K562 (cell line): ENCODE measurements at regions not wholly inside any gene's neighbourhood (a gene's known extent, or its start where the extent isn't known, plus 50 kb on each side); places are given as distances from the start of the nearest gene placed in this dataset.

Experiments used
- HEY1 ChIP-seq: fragments of 250-450 bp; sonication (Bioruptor Pico); IDR thresholded peaks from 2 replicates; pipeline ENCODE4 v1.5.0; 2020; ENCODE audit warnings: mild to moderate bottlenecking, moderate library complexity, borderline replicate concordance
- HSF4 ChIP-seq: fragments of 250-450 bp; sonication (Bioruptor Pico); IDR thresholded peaks from 2 replicates; pipeline ENCODE4 v2.1.2; 2022; ENCODE audit warnings: mild to moderate bottlenecking, moderate library complexity, borderline replicate concordance
- RBBP5 ChIP-seq: fragments of 200-600 bp; sonication (generic); IDR thresholded peaks from 2 replicates; pipeline ENCODE4 v1.6.1; 2012; ENCODE audit warnings: borderline replicate concordance, mild to moderate bottlenecking, low read length, control low read depth, inconsistent platforms; ENCODE audit not compliant: insufficient read depth, poor library complexity, severe bottlenecking
- RREB1 ChIP-seq: fragments of 250-450 bp; sonication (Bioruptor Pico); IDR thresholded peaks from 2 replicates; pipeline ENCODE4 v1.4.0; 2020
- SREBF2 ChIP-seq: sonication (generic); formaldehyde crosslinking; IDR thresholded peaks from 2 replicates; pipeline ENCODE4 v1.4.0; 2020; ENCODE audit warnings: mild to moderate bottlenecking, missing genetic modification reagents
- ZNF740 ChIP-seq, 3 experiments: fragments of 200-800 bp in 1 of 3; sonication (Bioruptor generic) in 1 of 3; sonication (generic) in 1 of 3; formaldehyde crosslinking in 1 of 3; IDR thresholded peaks; 2 replicates each; pipeline versions ENCODE4 v1.6.1 to v1.8.0; 2016 to 2022; ENCODE audit warnings: mild to moderate bottlenecking in 2 of 3, missing compliant biosample characterization in 2 of 3, missing genetic modification characterization in 2 of 3, missing genetic modification reagents in 1 of 3

- TF ChIP-seq RREB1 (CRISPR knock-in tag) (no peak), SREBF2 (CRISPR knock-in tag) (no peak), ZNF740 (CRISPR knock-in tag; IDR thresholded peaks at IDR 0.05) (no peak), ZNF740 (tag; IDR thresholded peaks at IDR 0.05) (no peak), HEY1 (no peak), HSF4 (CRISPR knock-in tag) (no peak), RBBP5 (no peak)
These were observed 118.2 kb downstream of the EFHB start (continued) for GRCh38 chr3:19815805-19816204.
